Smooth muscle cell (in vitro differentiated cells): ENCODE measurements at regions not wholly inside any gene's neighbourhood (a gene's known extent, or its start where the extent isn't known, plus 50 kb on each side); places are given as distances from the start of the nearest gene placed in this dataset.

Experiments
- DNase-seq: peaks from one replicate; lab custom pipeline; 2025; ENCODE audit not compliant: unreplicated experiment; lab: John Stamatoyannopoulos, UW
- H2AFZ ChIP-seq: fragments of 200-600 bp; sonication (generic); 2 replicates; pipeline ENCODE4 v1.6.0; 2016; ENCODE audit warnings: antibody characterized with exemption, low read depth, mild to moderate bottlenecking
- H3F3A ChIP-seq: fragments of 200-600 bp; sonication (generic); 2 replicates; pipeline ENCODE4 v1.6.0; 2017; ENCODE audit warnings: antibody characterized with exemption, low read depth
- H3K27ac ChIP-seq: fragments of 200-600 bp; sonication (generic); 2 replicates; pipeline ENCODE4 v1.5.1; 2016; ENCODE audit warnings: low read depth, mild to moderate bottlenecking
- H3K27me3 ChIP-seq: fragments of 200-600 bp; sonication (generic); 2 replicates; pipeline ENCODE4 v1.6.1; 2016; ENCODE audit warnings: low read depth, mild to moderate bottlenecking
- H3K36me3 ChIP-seq: fragments of 200-600 bp; sonication (generic); 2 replicates; pipeline ENCODE4 v1.5.1; 2016; ENCODE audit warnings: low read depth
- H3K4me1 ChIP-seq: fragments of 200-600 bp; sonication (generic); 2 replicates; pipeline ENCODE4 v1.5.1; 2016; ENCODE audit warnings: low read depth
- H3K4me2 ChIP-seq: fragments of 200-600 bp; sonication (generic); 2 replicates; pipeline ENCODE4 v1.6.0; 2016; ENCODE audit warnings: mild to moderate bottlenecking
- H3K4me3 ChIP-seq: fragments of 200-600 bp; sonication (generic); 2 replicates; pipeline ENCODE4 v1.5.1; 2016; ENCODE audit warnings: mild to moderate bottlenecking
- H3K79me2 ChIP-seq: fragments of 200-600 bp; sonication (generic); 2 replicates; pipeline ENCODE4 v1.6.0; 2016; ENCODE audit warnings: low read depth, mild to moderate bottlenecking
- H3K9ac ChIP-seq: fragments of 200-600 bp; sonication (generic); 2 replicates; pipeline ENCODE4 v1.6.0; 2016; ENCODE audit warnings: low read depth
- H3K9me3 ChIP-seq: fragments of 200-600 bp; sonication (generic); replicated peaks from 2 replicates; pipeline ENCODE4 v1.5.1; 2016; ENCODE audit warnings: low read depth
- H4K20me1 ChIP-seq: fragments of 200-600 bp; sonication (generic); 2 replicates; pipeline ENCODE4 v1.6.0; 2016; ENCODE audit warnings: low read depth
- CTCF ChIP-seq: fragments of 200-600 bp; sonication (generic); IDR thresholded peaks from 2 replicates; pipeline ENCODE4 v1.5.1; 2017; ENCODE audit warnings: borderline replicate concordance, mild to moderate bottlenecking, antibody characterized with exemption; ENCODE audit not compliant: insufficient read depth, poor library complexity, severe bottlenecking
- whole genome bisulfite sequencing: methylation state at CpG from one replicate; pipeline ENCODE4 v1.1.7; 2016; ENCODE audit warnings: low lambda C conversion rate; 5-methylcytosine and 5-hydroxymethylcytosine counted together

- no peaks in the 10 kb centered on the region for H3K79me2 ChIP-seq
- H3K36me3 ChIP-seq: no peaks in the 10 kb centered on the region
- no peaks in the 10 kb centered on the region for H4K20me1 ChIP-seq
- H3K27me3 ChIP-seq: no peaks in the 10 kb centered on the region
- no peaks in the 10 kb centered on the region for H3K4me1 ChIP-seq
- TF ChIP-seq CTCF: no peak
- H3F3A ChIP-seq: no peaks in the 10 kb centered on the region
- H3K4me2 ChIP-seq: no peak overlapping the region
- no peaks in the 10 kb centered on the region for H3K9me3 ChIP-seq
- no peak for DNase-seq
- H2AFZ ChIP-seq: no peak overlapping the region
- 65% methylated on average over 7 of the region's 7 CpGs for WGBS
- H3K27ac ChIP-seq: no peak overlapping the region
- H3K9ac ChIP-seq: no peak overlapping the region
- no peak overlapping the region for H3K4me3 ChIP-seq
Measured at GRCh38 chr11:116225784-116226585, 546.8 kb downstream of the BUD13 start.

- H3K9ac ChIP-seq: no peak overlapping the region
- 53% methylated on average over 5 of the region's 6 CpGs for WGBS
- H3K27me3 ChIP-seq: peaks cover 3% of the 10 kb centered on the region
- no peak overlapping the region for H3K4me2 ChIP-seq
- no peaks in the 10 kb centered on the region for H3K9me3 ChIP-seq
- no peak overlapping the region for H3K4me3 ChIP-seq
- H3K36me3 ChIP-seq: no peaks in the 10 kb centered on the region
- DNase-seq: no peak
- no peaks in the 10 kb centered on the region for H3K79me2 ChIP-seq
- no peaks in the 10 kb centered on the region for H3F3A ChIP-seq
- no peak overlapping the region for H2AFZ ChIP-seq
- no peak for TF ChIP-seq CTCF
- no peaks in the 10 kb centered on the region for H3K4me1 ChIP-seq
- no peaks in the 10 kb centered on the region for H4K20me1 ChIP-seq
- no peak overlapping the region for H3K27ac ChIP-seq
Measured at GRCh38 chr11:116225236-116225635, 547.6 kb downstream of the BUD13 start.

DNA sequence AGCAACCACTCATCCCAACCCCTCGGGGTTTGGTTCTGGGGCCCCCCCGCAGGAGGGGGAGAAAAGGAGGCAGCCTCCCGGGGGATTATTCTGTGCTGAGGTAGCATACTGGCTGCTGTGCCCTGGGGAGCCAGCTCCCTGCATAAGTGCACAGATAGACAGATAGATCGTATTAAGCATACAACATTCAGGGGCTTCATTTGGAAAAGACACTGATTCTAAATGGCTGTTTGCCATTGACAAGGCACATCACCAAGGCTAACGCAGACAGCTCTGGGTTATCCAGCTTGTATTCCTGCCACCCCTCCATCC is 547.9 kb downstream of the BUD13 start:
- no peak for DNase-seq
- 85% methylated on average over 5 of the region's 5 CpGs for WGBS
- Histone ChIP-seq H3K9me3 (no peaks in the 10 kb centered on the region), H3K27ac (no peak overlapping the region), H3K27me3 (peaks cover 7% of the 10 kb centered on the region), H3K4me1 (no peaks in the 10 kb centered on the region), H3K36me3 (no peaks in the 10 kb centered on the region), H3K9ac (no peak overlapping the region), H3K4me3 (no peak overlapping the region), H3K79me2 (no peaks in the 10 kb centered on the region), H2AFZ (no peak overlapping the region), H3F3A (no peaks in the 10 kb centered on the region), H4K20me1 (no peaks in the 10 kb centered on the region), H3K4me2 (no peak overlapping the region)
- TF ChIP-seq CTCF: no peak
